GM12801 (cell line): ENCODE measurements at regions not wholly inside any gene's neighbourhood (a gene's known extent, or its start where the extent isn't known, plus 50 kb on each side); places are given as distances from the start of the nearest gene placed in this dataset.

ENCODE experiments used
- CTCF ChIP-seq: IDR thresholded peaks from one replicate; pipeline ENCODE4 v1.5.1; 2011; ENCODE audit warnings: control low read depth; ENCODE audit not compliant: insufficient read length; ENCODE audit errors: extremely low read depth

GRCh38 chr15:39419651-39420050 lies 161.2 kb upstream of the THBS1 start:
- TF ChIP-seq CTCF, result no peak

DNA sequence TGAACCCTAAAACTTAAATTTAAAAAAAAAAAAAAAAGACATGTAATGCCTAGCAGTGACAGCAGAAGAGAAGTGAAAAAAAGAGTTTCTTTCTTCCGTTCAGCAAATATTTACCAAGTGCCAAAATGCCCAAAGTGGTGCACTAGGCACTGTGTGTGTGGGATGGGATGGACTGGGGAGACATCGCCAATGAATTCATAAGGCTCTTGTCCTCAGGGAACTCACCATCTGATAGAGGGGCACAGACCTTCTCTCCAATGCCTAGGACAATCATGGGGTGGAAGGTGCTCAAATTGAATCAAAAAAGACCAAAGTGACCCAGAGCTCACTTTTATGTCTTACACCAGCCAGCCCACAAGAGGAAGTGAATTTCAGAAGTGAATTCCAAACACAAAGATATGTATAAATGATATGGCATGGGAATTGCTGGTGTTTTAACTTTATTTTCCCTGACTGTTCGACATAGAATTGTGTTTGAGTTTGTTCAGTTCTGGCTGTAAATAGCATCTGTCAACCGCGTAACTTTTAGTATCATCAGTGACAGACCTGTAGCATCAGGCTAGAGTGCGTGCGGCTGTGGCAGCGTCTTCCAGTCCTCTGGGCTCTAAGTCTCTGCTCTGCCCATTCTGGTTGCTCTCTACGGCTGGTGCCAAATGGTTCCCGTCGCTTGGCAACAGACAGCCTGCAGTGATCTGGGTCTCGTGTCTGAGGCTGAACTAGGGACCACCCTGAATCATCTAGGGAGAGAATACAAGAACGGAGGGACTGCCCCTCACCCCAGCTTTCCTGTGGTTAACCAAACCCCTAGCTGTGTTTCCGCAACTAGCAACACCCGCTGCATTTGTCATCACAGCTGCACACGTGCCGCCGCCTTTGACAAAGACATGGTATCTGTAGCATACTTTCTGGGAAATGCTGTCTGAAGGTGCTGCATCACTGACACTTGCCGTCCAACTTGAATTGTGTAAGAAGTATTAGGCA lies 154.0 kb upstream of the THBS1 start:
- no peak for TF ChIP-seq CTCF

DNA sequence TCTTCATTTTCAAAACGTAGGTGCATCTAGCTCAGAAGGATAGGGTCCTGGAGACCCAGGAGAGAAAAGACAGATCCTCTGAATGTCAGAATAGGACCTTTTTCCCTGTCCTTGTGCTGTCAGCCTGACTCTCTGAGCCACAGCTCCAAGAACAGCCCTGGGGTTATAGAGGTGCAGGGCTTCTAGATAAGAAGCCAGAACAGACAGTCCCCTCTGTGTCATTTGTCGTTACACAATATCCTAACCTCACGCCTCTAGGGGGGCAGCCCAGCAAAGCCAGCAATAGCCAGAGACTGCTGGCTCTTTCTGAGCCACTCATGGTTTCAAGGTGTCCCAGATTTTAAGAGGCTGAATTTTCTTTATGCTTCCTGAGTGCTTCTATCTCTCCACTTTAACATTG lies 153.2 kb upstream of the THBS1 start:
- no peak for TF ChIP-seq CTCF

DNA sequence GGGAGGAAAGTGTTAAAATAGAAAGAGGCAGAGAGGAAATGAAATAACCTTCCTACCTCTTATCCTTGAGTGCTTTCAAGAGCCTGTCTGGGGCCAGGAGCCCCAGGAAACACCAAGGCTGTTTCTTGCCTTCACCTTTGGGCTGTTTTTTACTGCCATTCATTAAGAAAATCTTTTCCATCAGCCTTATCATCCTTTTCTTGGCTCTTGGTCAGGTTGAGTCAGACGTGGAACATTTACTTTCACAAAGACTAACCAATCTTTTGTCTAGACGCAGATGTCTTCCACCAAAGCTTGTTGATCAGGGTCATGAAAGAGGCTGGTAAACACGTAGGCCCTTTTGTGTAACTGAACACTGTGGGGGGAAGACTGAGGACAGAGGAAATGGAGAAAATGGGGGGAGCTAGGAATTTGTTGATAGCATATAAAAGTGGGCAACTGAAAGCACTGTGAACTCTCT lies 151.0 kb upstream of the THBS1 start:
- no peak for TF ChIP-seq CTCF

DNA sequence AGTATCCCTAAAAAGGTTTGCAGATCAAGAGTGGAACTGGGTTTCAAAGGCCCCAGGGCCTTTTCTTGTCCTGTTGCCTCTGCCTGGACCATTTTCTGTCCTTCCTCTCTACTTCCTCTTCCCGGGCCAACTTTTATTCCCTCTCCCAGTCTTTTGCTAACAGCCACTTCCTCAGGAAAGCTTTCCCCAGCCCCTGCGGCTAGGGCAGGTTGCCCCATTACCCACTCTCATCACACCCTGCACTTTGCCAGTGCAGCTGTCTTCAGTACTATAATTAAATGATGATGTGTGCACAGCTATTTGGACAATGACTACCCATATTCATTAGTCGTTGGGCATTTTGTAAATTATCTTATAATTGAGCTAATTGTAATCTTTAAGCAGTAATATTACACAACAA lies 150.5 kb upstream of the THBS1 start:
- no peak for TF ChIP-seq CTCF

DNA sequence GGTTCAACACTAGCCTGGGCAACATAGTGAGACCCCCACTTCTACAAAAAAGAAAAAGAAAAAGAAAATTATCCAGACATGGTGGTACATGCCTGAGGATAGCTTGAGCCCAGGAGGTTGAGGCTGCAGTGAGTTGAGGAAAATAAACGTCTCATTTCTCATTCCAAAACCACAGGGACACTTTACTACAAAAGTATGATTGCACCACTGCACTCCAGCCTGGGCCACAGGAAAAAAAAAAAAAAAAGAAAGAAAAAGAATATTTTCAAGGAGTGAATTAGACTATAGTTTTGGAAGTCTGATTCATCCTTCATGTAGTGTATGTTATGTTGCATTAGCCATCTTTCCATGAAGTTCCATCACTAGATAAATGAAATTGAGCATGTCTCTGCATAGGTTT lies 149.5 kb upstream of the THBS1 start:
- no peak for TF ChIP-seq CTCF

- no peak for TF ChIP-seq CTCF
Measured at GRCh38 chr15:39432026-39432425, 148.9 kb upstream of the THBS1 start.
